Neural cell (in vitro differentiated cells): ENCODE measurements at regions not wholly inside any gene's neighbourhood (a gene's known extent, or its start where the extent isn't known, plus 50 kb on each side); places are given as distances from the start of the nearest gene placed in this dataset.

Experiments
- MXI1 ChIP-seq: fragments of 450-650 bp; conservative IDR thresholded peaks from 2 replicates; pipeline ENCODE4 v1.6.1; 2014; ENCODE audit warnings: antibody characterized with exemption, mild to moderate bottlenecking; ENCODE audit not compliant: poor library complexity, severe bottlenecking
- POLR2AphosphoS5 ChIP-seq: IDR thresholded peaks from 2 replicates; pipeline ENCODE4 v1.6.1; 2012
- RAD21 ChIP-seq: fragments of 450-650 bp; conservative IDR thresholded peaks from 2 replicates; pipeline ENCODE4 v1.6.1; 2014; ENCODE audit warnings: antibody characterized with exemption, mild to moderate bottlenecking, moderate library complexity
- TAF1 ChIP-seq: IDR thresholded peaks from 2 replicates; pipeline ENCODE4 v1.6.1; 2012; ENCODE audit warnings: low read depth
- TF ChIP-seq, protein P1 (sequence below): fragments of 450-650 bp; IDR thresholded peaks from 2 replicates; pipeline ENCODE4 v1.5.1; 2014; ENCODE audit warnings: antibody characterized with exemption, mild to moderate bottlenecking, moderate library complexity; ENCODE audit not compliant: poor library complexity, severe bottlenecking

DNA sequence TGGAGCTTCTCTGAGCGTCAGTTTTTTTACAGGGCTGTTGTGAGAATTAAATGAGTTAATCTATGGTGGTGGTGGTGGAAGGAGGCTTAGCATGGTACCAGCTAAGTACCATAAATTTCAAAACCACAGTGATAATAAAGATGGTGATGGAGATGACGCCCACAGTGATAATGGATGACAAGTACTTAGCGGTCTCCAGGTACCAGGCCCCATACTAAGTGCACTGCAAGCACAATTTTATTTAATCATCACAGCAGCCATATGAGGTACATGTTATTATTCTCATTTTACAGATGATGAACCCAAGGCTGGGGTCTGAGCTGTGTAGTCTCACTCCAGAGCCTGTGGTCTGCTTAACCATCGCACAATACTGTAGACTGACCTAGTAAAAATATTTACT, 75.1 kb downstream of the PAX1 start:
- TF ChIP-seq TAF1 (no peak), RAD21 (no peak), MXI1 (no peak), POLR2AphosphoS5 (peak; percentile 71)
- TF ChIP-seq, protein P1, sequence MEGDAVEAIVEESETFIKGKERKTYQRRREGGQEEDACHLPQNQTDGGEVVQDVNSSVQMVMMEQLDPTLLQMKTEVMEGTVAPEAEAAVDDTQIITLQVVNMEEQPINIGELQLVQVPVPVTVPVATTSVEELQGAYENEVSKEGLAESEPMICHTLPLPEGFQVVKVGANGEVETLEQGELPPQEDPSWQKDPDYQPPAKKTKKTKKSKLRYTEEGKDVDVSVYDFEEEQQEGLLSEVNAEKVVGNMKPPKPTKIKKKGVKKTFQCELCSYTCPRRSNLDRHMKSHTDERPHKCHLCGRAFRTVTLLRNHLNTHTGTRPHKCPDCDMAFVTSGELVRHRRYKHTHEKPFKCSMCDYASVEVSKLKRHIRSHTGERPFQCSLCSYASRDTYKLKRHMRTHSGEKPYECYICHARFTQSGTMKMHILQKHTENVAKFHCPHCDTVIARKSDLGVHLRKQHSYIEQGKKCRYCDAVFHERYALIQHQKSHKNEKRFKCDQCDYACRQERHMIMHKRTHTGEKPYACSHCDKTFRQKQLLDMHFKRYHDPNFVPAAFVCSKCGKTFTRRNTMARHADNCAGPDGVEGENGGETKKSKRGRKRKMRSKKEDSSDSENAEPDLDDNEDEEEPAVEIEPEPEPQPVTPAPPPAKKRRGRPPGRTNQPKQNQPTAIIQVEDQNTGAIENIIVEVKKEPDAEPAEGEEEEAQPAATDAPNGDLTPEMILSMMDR = no peak
